H9 (cell line): ENCODE measurements at regions not wholly inside any gene's neighbourhood (a gene's known extent, or its start where the extent isn't known, plus 50 kb on each side); places are given as distances from the start of the nearest gene placed in this dataset.

ENCODE experiments used
- DNase-seq: peaks from one replicate; pipeline ENCODE4 v3.0.0-alpha.2; 2017
- H2AFZ ChIP-seq: one replicate; pipeline ENCODE4 v1.6.1; 2013; ENCODE audit warnings: mild to moderate bottlenecking, low read length, control low read depth, moderate library complexity
- H2AK5ac ChIP-seq: 2 replicates; pipeline ENCODE4 v1.6.1; 2013; ENCODE audit warnings: low read length, control low read depth, mixed read lengths; ENCODE audit not compliant: insufficient read length
- H2BK120ac ChIP-seq: one replicate; pipeline ENCODE4 v1.6.1; 2013; ENCODE audit warnings: low read depth, mild to moderate bottlenecking, low read length, control low read depth, inconsistent platforms; ENCODE audit not compliant: poor library complexity, severe bottlenecking
- H2BK12ac ChIP-seq: 2 replicates; pipeline ENCODE4 v1.6.1; 2013; ENCODE audit warnings: low read length, control low read depth, mixed read lengths, low read depth; ENCODE audit not compliant: insufficient read length
- H2BK15ac ChIP-seq: 2 replicates; pipeline ENCODE4 v1.6.1; 2013; ENCODE audit warnings: low read depth, low read length, control low read depth
- H2BK20ac ChIP-seq: one replicate; pipeline ENCODE4 v1.6.1; 2013; ENCODE audit warnings: low read depth, mild to moderate bottlenecking, low read length, control low read depth, inconsistent platforms; ENCODE audit not compliant: poor library complexity, severe bottlenecking
- H2BK5ac ChIP-seq: 2 replicates; pipeline ENCODE4 v1.6.1; 2013; ENCODE audit warnings: low read length, control low read depth, mixed read lengths; ENCODE audit not compliant: insufficient read length
- H3K14ac ChIP-seq: 2 replicates; pipeline ENCODE4 v1.6.1; 2013; ENCODE audit warnings: low read length, control low read depth; ENCODE audit not compliant: insufficient read depth
- H3K18ac ChIP-seq: 2 replicates; pipeline ENCODE4 v1.6.1; 2013; ENCODE audit warnings: low read depth, mild to moderate bottlenecking, mixed read lengths, low read length, control low read depth; ENCODE audit not compliant: insufficient read length
- H3K23ac ChIP-seq: 2 replicates; pipeline ENCODE4 v1.6.1; 2013; ENCODE audit warnings: low read length, control low read depth, mixed read lengths, low read depth; ENCODE audit not compliant: insufficient read length
- H3K23me2 ChIP-seq: 2 replicates; pipeline ENCODE4 v1.6.1; 2013; ENCODE audit warnings: low read depth, mild to moderate bottlenecking, mixed read lengths, low read length, control low read depth; ENCODE audit not compliant: insufficient read length, poor library complexity, severe bottlenecking
- H3K27ac ChIP-seq: 2 replicates; pipeline ENCODE4 v1.5.1; 2013; ENCODE audit warnings: low read length, control low read depth, mixed read lengths, low read depth; ENCODE audit not compliant: insufficient read length
- H3K27me3 ChIP-seq: 2 replicates; pipeline ENCODE4 v1.6.1; 2013; ENCODE audit warnings: low read length, control low read depth, inconsistent platforms; ENCODE audit not compliant: insufficient read depth
- H3K4ac ChIP-seq: 2 replicates; pipeline ENCODE4 v1.6.1; 2013; ENCODE audit warnings: low read depth, mild to moderate bottlenecking, control low read depth, inconsistent platforms, low read length, moderate library complexity
- H3K4me1 ChIP-seq: 2 replicates; pipeline ENCODE4 v1.6.1; 2013; ENCODE audit warnings: low read length, control low read depth, inconsistent platforms; ENCODE audit not compliant: insufficient read depth
- H3K4me2 ChIP-seq: 2 replicates; pipeline ENCODE4 v1.6.1; 2013; ENCODE audit warnings: low read length, control low read depth, mixed read lengths; ENCODE audit not compliant: insufficient read length, insufficient read depth
- H3K56ac ChIP-seq: 2 replicates; pipeline ENCODE4 v1.6.1; 2013; ENCODE audit warnings: low read depth, mild to moderate bottlenecking, mixed read lengths, low read length, control low read depth; ENCODE audit not compliant: insufficient read length
- H3K79me1 ChIP-seq: 2 replicates; pipeline ENCODE4 v1.6.1; 2013; ENCODE audit warnings: low read depth, mild to moderate bottlenecking, moderate library complexity, low read length, control low read depth, inconsistent platforms; ENCODE audit not compliant: insufficient read depth, poor library complexity, severe bottlenecking
- H3K79me2 ChIP-seq: 2 replicates; pipeline ENCODE4 v1.6.1; 2013; ENCODE audit warnings: low read length, control low read depth, inconsistent platforms; ENCODE audit not compliant: insufficient read depth
- H3K9ac ChIP-seq: 2 replicates; pipeline ENCODE4 v1.6.1; 2013; ENCODE audit warnings: low read length, control low read depth, mixed read lengths; ENCODE audit not compliant: insufficient read length; ENCODE audit errors: extremely low read depth
- H3K9me3 ChIP-seq: one replicate; pipeline ENCODE4 v1.6.1; 2013; ENCODE audit warnings: low read depth, low read length, inconsistent platforms; ENCODE audit not compliant: control insufficient read depth
- H3T11ph ChIP-seq: one replicate; pipeline ENCODE4 v1.6.1; 2013; ENCODE audit warnings: mild to moderate bottlenecking, low read length, control low read depth, inconsistent platforms
- H4K20me1 ChIP-seq: one replicate; pipeline ENCODE4 v1.6.1; 2013; ENCODE audit not compliant: control insufficient read depth, insufficient read length, insufficient read depth
- H4K5ac ChIP-seq: 2 replicates; pipeline ENCODE4 v1.6.1; 2013; ENCODE audit warnings: low read depth, mild to moderate bottlenecking, mixed read lengths, low read length, control low read depth; ENCODE audit not compliant: insufficient read length
- H4K8ac ChIP-seq: replicated peaks from 2 replicates; pipeline ENCODE4 v1.6.1; 2013; ENCODE audit warnings: low read length, control low read depth, mixed read lengths, low read depth; ENCODE audit not compliant: insufficient read length
- H4K91ac ChIP-seq: 2 replicates; pipeline ENCODE4 v1.6.1; 2013; ENCODE audit warnings: low read depth, mild to moderate bottlenecking, moderate library complexity, mixed read lengths, low read length, control low read depth; ENCODE audit not compliant: insufficient read length
- H3K27ac Mint-ChIP-seq, 3 experiments: 2 replicates in 2 of 3; 3 replicates in 1 of 3; pipeline ENCODE4 v1.8.0; 2020 to 2021; ENCODE audit warnings: mixed read lengths in 3 of 3, mild to moderate bottlenecking in 1 of 3, moderate library complexity in 1 of 3
- H3K27me3 Mint-ChIP-seq: 2 replicates; pipeline ENCODE4 v1.8.0; 2021; ENCODE audit warnings: low read depth, mild to moderate bottlenecking, moderate library complexity, mixed read lengths
- H3K36me3 Mint-ChIP-seq, 3 experiments: 2 replicates in 2 of 3; 3 replicates in 1 of 3; pipeline ENCODE4 v1.8.0; 2020 to 2021; ENCODE audit warnings: low read depth in 3 of 3, mixed read lengths in 3 of 3; ENCODE audit not compliant: insufficient read depth in 1 of 3
- H3K4me1 Mint-ChIP-seq, 2 experiments: 2 replicates each; pipeline ENCODE4 v1.8.0; 2020; ENCODE audit warnings: mixed read lengths in 2 of 2
- H3K4me3 Mint-ChIP-seq, 2 experiments: 2 replicates in 1 of 2; 3 replicates in 1 of 2; pipeline ENCODE4 v1.8.0; 2020 to 2021; ENCODE audit warnings: mild to moderate bottlenecking in 2 of 2, mixed read lengths in 2 of 2, moderate library complexity in 1 of 2
- H3K9me3 Mint-ChIP-seq, 2 experiments: 2 replicates in 1 of 2; 3 replicates in 1 of 2; pipeline ENCODE4 v1.8.0; 2020; ENCODE audit warnings: mild to moderate bottlenecking in 2 of 2, mixed read lengths in 2 of 2, moderate library complexity in 1 of 2
- CTCF ChIP-seq: fragments of 200-600 bp; sonication (generic); conservative IDR thresholded peaks from 3 replicates; pipeline ENCODE4 v1.8.0; 2021; ENCODE audit warnings: antibody characterized with exemption, mild to moderate bottlenecking
- WGBS: extraction: QIAGEN DNeasy Blood & Tissue Kit; methylation state at CpG from one replicate; pipeline ENCODE4 v1.1.7; 2013; ENCODE audit warnings: missing lambda C conversion rate, low lambda C conversion rate, mixed read lengths; ENCODE audit not compliant: insufficient read length; ENCODE audit errors: extremely low coverage; 5-methylcytosine and 5-hydroxymethylcytosine counted together

GRCh38 chr3:124459678-124460077, 270.6 kb upstream of the UMPS start:
- TF ChIP-seq CTCF, result no peak

More at GRCh38 chr3:124459678-124460077, 270.6 kb upstream of the UMPS start:
- WGBS, result no CpG with 5 or more reads among the region's 2 CpGs
- H2AFZ ChIP-seq, result no peak overlapping the region
- H2BK20ac ChIP-seq, result no peak overlapping the region
- no peak overlapping the region for H2BK120ac ChIP-seq
- no peak overlapping the region for H3K4me2 ChIP-seq
- no peak overlapping the region for H3K4ac ChIP-seq
- H3K36me3 Mint-ChIP-seq, result no peaks in the 10 kb centered on the region
- no peaks in the 10 kb centered on the region; the same call in 1 of the 2 replicates for H3K27me3 Mint-ChIP-seq
- no peaks in the 10 kb centered on the region for H3K79me2 ChIP-seq
- no peak overlapping the region for H3K27ac ChIP-seq
- H4K5ac ChIP-seq, result no peak overlapping the region
- no peak overlapping the region for H3K14ac ChIP-seq
- H3K23me2 ChIP-seq, result no peaks in the 10 kb centered on the region
- H4K20me1 ChIP-seq, result no peaks in the 10 kb centered on the region
- H3K56ac ChIP-seq, result no peak overlapping the region
- H4K8ac ChIP-seq, result no peak overlapping the region
- no peak overlapping the region for H3K4me3 Mint-ChIP-seq
- H4K91ac ChIP-seq, result no peak overlapping the region
- no peaks in the 10 kb centered on the region for H3K9me3 ChIP-seq
- no peaks in the 10 kb centered on the region for H3K9me3 Mint-ChIP-seq
- H2BK5ac ChIP-seq, result no peak overlapping the region
- no peaks in the 10 kb centered on the region for H3K27me3 ChIP-seq
- H3K9ac ChIP-seq, result no peak overlapping the region
- H3K23ac ChIP-seq, result no peak overlapping the region
- no peaks in the 10 kb centered on the region for H3K79me1 ChIP-seq
- no peaks in the 10 kb centered on the region for H3K4me1 ChIP-seq
- H3T11ph ChIP-seq, result no peak overlapping the region
- no peak overlapping the region for H3K27ac Mint-ChIP-seq
- no peak overlapping the region for H2AK5ac ChIP-seq
- no peak overlapping the region for H2BK15ac ChIP-seq
- no peak for DNase-seq
- no peak overlapping the region for H3K18ac ChIP-seq
- no peak overlapping the region for H2BK12ac ChIP-seq
- H3K4me1 Mint-ChIP-seq, result no peaks in the 10 kb centered on the region
